ENCODE measurements at regions not wholly inside any gene's neighbourhood (a gene's known extent, or its start where the extent isn't known, plus 50 kb on each side); places are given as distances from the start of the nearest gene placed in this dataset.

GRCh38 chr2:220962556-220962955 lies 609.5 kb downstream of the EPHA4 start:
- no peak for DNase-seq

- DNase-seq = no peak
Measured at GRCh38 chr2:220963076-220963475, 609.0 kb downstream of the EPHA4 start.

- no peak for DNase-seq
Measured at GRCh38 chr2:220963930-220964329, 608.2 kb downstream of the EPHA4 start.

GRCh38 chr2:220966636-220967035 lies 605.5 kb downstream of the EPHA4 start:
- no peak for DNase-seq

GRCh38 chr2:220969348-220969747 lies 602.8 kb downstream of the EPHA4 start:
- DNase-seq = no peak

- DNase-seq = no peak
Measured at GRCh38 chr2:220980966-220981675, 591.0 kb downstream of the EPHA4 start.

GRCh38 chr2:220981926-220982325 lies 590.2 kb downstream of the EPHA4 start:
- DNase-seq = no peak

GRCh38 chr2:220985561-220985960 lies 586.5 kb downstream of the EPHA4 start:
- DNase-seq = no peak

GRCh38 chr2:220987839-220988238 lies 584.3 kb downstream of the EPHA4 start:
- DNase-seq = no peak

GRCh38 chr2:220991972-220992371 lies 580.1 kb downstream of the EPHA4 start:
- DNase-seq = no peak

GRCh38 chr2:220994846-220995245 lies 577.3 kb downstream of the EPHA4 start:
- no peak for DNase-seq

- DNase-seq = no peak
Measured at GRCh38 chr2:220995581-220995980, 576.5 kb downstream of the EPHA4 start.

- no peak for DNase-seq
Measured at GRCh38 chr2:220998156-220998555, 573.9 kb downstream of the EPHA4 start.

- no peak for DNase-seq
Measured at GRCh38 chr2:220999356-220999755, 572.7 kb downstream of the EPHA4 start.

- DNase-seq = no peak
Measured at GRCh38 chr2:221001381-221001801, 570.7 kb downstream of the EPHA4 start.

GRCh38 chr2:221002101-221002685 lies 569.9 kb downstream of the EPHA4 start:
- no peak for DNase-seq

GRCh38 chr2:221005338-221005737 lies 566.8 kb downstream of the EPHA4 start:
- no peak for DNase-seq

- DNase-seq = no peak
Measured at GRCh38 chr2:221006084-221006483, 566.0 kb downstream of the EPHA4 start.

GRCh38 chr2:221016551-221016950 lies 555.6 kb downstream of the EPHA4 start:
- DNase-seq = no peak

GRCh38 chr2:221018262-221018661 lies 553.8 kb downstream of the EPHA4 start:
- DNase-seq = no peak

- DNase-seq = no peak
Measured at GRCh38 chr2:221019668-221020067, 552.4 kb downstream of the EPHA4 start.

GRCh38 chr2:221022554-221022953 lies 549.5 kb downstream of the EPHA4 start:
- no peak for DNase-seq

- DNase-seq = no peak
Measured at GRCh38 chr2:221025398-221025797, 546.7 kb downstream of the EPHA4 start.

- DNase-seq = no peak
Measured at GRCh38 chr2:221034026-221034701, 537.9 kb downstream of the EPHA4 start.

Measured in T-helper 9 cell (primary cell).